Muscle of arm (tissue), 1 donor: ENCODE measurements at regions not wholly inside any gene's neighbourhood (a gene's known extent, or its start where the extent isn't known, plus 50 kb on each side); places are given as distances from the start of the nearest gene placed in this dataset.

Source experiments
- DNase-seq: peaks from one replicate; pipeline ENCODE4 v3.0.0-alpha.2; 2013

GRCh38 chr20:58600756-58601155 is 50.3 kb upstream of the STX16 start:
- no peak for DNase-seq

- no peak for DNase-seq
These were observed 51.1 kb upstream of the STX16 start for GRCh38 chr20:58599966-58600365.

GRCh38 chr20:58598211-58599015 is 52.7 kb upstream of the STX16 start:
- peak; percentile 68 for DNase-seq

DNA sequence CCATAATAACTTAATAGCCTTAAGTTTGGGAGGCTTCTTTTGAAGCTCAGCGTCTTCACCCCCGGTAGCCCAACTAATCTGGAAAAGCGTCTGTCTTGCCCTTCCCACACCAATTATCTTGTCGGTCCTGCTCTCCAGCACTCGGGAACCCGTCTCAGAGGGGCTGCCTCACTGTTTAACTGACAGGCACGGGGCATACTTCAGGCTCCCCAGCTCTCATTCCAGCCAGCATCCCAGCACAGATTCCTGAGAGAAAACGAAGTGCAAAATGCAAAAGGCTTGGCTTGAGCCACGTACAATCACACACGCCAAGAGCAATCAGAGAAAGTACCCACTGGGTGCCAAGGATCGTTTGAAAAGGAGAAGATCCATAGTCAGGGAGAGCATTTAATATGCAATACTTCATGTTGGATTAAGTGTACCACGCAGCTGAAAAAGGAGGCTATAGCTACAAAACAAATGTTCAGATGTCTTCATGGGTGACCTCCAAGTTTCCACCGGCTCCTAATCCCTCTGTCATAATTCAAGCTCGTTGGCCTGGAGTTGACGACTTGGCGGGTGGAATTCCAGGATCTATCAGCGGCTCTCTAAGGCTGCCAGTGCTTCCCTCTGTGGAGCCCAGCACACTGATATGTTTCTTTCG is 53.7 kb upstream of the STX16 start:
- peak; percentile 98 for DNase-seq

GRCh38 chr20:58596750-58597248 is 54.3 kb upstream of the STX16 start:
- peak; percentile 90 for DNase-seq

GRCh38 chr20:58596244-58596643 is 54.8 kb upstream of the STX16 start:
- DNase-seq = no peak

DNA sequence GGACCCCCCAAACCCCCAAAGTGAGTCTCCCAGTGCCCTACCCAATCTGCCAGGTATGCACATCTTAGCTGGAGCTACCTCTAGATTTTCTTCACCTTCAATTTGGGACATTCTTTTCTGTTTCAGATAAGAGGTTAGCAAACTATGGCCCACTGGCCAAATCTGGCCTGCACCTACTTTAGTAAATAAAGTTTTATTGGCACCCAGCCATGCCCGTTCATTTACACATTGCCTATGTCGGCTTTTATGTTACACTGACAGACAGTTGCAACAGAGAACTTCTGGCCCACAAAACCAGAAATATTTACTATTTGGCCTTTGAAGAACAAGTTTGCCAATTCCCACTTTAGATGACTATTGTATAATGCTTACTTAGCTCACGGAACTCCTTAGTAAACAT is 55.9 kb upstream of the STX16 start:
- DNase-seq = no peak

DNA sequence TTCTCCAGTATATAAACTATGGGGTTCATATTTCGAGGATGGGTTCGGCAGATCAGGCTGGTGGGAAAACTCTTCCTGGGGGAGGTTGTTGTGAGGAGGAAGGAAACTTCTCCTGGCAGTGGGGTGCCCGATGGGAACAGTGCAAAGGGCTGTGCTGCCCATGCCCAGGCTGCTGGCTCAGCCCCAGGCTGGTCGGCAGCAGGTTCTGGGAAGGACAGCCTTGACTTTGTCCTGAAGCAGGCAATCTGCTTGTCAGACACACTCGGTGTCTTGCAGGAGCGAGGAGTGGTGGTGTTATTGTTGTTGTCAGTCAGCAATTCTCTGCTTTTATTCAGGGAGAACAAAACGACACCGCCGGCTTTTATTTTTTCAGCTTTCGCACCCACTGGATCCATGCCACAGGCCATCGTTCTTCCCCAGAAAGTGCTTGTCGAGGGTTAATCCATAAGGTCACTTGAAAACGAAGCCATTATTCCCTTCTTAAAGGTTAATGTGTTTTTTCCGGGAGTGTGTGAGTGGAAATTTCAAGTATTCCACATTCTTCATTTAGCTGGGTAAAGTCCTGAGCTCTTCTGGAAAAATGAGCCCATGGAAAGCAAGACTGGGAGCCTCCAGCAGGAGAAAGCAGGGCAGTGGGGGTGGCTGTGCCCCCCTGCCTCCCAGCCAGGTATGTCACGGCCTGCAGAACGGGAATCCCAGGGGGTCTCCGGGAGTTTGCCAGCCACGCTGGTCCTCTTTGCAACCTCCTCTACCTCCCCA is 57.0 kb upstream of the STX16 start:
- DNase-seq = no peak

GRCh38 chr20:58592076-58592695 is 58.9 kb upstream of the STX16 start:
- no peak for DNase-seq

DNA sequence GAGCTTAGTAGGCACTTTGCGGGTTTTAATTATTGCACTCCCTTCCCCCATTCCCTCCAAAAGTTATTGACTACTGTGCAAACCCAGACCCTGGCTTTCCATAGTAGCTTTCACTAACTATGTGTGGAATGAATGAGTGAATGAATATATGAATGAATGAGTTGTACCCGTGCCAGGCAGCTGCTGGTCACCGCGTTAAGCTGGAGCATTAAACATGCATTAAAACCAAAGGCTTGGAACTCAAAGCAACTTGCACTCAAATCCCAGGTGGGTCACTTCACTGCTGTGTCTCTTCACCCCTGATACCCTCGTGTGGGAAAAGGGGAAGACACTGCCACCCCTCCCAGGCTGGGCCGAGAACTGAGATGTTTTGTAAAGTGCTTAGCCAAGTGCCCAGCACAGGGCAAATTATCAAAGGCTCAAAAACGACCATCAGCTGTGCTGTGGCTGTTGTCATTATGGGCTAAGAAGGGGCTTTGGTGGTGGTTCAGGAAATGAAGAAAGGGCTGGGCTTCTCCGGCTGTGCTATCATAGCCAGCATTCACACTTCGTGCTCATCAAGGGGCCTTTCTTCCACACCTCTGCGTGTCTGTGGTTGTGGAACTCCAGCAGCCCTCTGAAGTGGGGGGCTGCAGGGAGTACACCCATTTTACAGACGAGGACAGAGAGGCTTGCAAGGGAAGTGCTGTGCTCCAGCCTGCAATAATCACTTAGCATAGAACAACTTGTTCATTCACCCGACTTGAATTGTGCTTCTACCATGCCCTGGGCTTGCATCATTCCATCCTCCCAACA is 60.2 kb upstream of the STX16 start:
- no peak for DNase-seq

DNA sequence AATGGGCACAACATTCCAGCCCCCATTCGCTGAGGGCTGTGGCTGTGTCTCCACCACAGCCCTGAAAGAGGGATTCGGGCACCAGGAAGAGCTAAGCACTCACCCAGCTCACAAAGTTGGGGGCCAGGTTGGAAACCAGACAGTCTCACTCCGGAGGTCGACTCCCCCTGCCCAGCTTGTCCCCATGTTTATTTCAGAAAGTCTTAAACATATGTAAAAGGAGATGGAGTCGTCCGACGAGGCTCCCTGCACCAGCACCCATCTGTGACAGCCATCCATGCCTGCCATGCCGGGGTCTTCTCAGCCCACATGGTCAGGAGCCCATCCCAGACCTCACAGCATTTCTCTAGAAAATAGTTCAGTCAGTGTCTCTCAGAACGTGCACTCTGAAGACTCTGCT is 63.6 kb upstream of the STX16 start:
- no peak for DNase-seq

- DNase-seq = no peak
These were observed 64.5 kb upstream of the STX16 start for GRCh38 chr20:58586565-58587093.

- no peak for DNase-seq
These were observed 65.1 kb upstream of the STX16 start for GRCh38 chr20:58585753-58586540.

- DNase-seq = peak; percentile 61
These were observed 66.0 kb upstream of the STX16 start for GRCh38 chr20:58584881-58585752.

DNA sequence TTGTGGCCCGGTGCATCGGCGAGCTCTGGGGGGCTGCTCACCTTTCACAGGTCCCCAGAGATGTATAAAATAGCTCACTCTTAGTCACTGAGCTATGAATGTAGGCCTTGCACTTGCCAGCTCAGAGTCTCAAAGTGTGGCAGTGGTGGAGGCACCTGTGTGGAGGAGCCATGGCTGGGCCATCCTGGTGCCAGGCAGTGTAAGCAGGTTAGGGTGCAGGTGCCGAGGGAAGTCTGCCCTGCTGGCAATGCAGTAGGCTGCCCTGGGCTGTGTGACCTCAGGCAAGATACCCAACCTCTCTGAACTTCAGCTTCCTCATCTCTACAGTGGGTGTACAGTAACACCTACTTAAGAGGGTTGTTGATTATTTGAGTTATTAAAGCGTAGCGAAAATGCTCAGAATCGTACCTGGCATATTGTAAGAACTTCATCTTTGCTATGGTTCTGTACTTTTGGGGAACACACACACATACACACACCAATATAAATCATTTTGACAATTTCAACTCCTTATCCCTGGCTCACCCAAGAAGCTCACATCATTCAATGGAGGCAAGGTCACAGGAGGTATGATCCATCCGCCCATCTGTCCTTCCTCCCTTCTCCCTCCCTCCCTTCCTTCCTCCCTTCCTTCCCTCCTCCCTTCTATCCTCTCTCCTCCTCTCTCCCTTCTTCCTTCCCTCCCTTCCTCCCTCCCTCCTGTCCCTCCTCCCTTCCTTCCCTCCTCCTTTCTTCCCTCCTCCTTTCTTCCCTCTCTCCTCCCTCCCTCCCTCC is 66.8 kb upstream of the STX16 start:
- DNase-seq = no peak

DNA sequence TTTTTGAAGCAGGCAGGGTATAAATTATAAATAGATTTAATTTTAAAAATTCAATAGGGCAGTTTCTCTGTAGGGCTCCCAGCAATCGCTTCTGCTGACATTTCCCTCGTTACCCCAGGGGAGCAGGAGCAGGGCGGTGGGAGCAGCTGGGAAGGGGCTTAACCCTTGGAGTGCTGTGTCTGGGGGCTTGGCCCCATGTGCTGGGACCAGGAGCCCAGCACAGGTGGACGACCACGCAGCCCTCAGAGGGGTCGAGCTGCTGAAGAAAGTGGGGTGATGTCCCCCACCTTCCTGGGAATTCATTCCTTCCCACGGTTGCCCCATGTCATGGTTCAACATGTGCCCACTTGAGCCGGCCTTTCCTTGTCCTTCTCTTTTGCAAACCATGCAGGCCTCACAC is 67.5 kb upstream of the STX16 start:
- no peak for DNase-seq

DNA sequence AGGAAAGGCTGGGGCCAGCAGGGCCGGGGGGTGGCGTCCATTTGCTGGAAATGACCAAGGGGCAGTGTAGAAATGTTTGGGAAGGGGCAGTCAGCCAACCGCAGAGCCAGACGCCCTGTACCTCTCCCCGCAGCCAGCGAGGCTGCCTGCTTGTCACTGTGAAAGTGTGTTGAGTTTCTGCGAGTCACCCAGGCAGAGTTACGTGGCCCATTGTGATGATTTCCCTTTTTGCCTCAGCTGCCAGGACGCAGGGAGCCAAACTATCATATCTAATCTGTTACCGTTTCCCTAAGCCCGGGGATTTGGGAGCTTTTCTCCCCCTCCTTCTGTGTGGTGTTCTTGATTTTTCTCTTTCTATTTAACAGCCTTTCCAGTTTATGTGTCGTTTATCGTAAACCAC is 67.9 kb upstream of the STX16 start:
- DNase-seq = no peak

DNA sequence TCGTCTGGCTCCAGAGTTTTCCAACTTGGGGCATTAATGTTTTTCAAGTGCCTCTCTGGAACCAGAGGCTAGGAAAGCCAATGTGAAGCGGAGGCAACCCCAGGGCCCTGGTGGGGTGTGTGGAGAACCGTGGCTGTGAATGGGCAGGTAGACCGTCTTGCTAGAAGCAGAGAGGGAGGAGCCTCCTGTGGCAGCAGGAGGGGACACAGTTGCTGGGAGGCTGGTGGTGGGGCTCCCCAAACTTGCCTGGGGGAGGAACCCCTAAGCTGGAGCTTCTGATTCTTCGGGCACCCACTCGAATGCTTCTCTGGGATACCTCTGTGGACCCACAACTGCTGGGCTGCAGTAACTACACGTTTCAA is 65.3 kb upstream of the APCDD1L start:
- DNase-seq = no peak
